ENCODE measurements at regions not wholly inside any gene's neighbourhood (a gene's known extent, or its start where the extent isn't known, plus 50 kb on each side); places are given as distances from the start of the nearest gene placed in this dataset.

DNA sequence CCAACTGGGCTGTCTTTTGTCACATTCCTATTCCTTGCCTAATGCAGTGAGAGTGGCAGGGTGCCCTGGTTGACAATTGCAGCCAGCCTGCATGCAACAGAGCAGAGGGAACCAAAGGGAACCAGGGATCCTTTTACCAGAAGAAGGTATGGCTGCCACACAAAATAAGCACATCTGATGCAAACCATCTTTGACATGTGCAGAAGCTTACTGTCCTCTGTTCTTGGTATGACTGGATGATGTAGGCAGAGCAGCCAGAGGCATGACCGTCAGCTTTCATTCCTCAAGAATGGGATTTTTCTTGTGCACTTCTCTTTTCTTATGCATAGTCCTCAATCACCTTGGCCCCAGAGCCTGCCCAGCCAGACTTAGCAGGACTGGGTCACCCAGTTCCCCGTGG is 116.1 kb downstream of the UQCRFS1 start:
- Histone ChIP-seq H3K27me3 (ENCODE audit: control insufficient read depth, insufficient read depth, low read length) (no peaks in the 10 kb centered on the region), H3K4me3 (ENCODE audit: low read depth, low read length) (no peak overlapping the region), H3K36me3 (ENCODE audit: control insufficient read depth, insufficient read depth, low read length) (no peaks in the 10 kb centered on the region)
- FAIRE-seq (no peak), DNase-seq (ENCODE audit: low read depth) (no peak)
- TF ChIP-seq, protein P1, sequence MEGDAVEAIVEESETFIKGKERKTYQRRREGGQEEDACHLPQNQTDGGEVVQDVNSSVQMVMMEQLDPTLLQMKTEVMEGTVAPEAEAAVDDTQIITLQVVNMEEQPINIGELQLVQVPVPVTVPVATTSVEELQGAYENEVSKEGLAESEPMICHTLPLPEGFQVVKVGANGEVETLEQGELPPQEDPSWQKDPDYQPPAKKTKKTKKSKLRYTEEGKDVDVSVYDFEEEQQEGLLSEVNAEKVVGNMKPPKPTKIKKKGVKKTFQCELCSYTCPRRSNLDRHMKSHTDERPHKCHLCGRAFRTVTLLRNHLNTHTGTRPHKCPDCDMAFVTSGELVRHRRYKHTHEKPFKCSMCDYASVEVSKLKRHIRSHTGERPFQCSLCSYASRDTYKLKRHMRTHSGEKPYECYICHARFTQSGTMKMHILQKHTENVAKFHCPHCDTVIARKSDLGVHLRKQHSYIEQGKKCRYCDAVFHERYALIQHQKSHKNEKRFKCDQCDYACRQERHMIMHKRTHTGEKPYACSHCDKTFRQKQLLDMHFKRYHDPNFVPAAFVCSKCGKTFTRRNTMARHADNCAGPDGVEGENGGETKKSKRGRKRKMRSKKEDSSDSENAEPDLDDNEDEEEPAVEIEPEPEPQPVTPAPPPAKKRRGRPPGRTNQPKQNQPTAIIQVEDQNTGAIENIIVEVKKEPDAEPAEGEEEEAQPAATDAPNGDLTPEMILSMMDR (IDR thresholded peaks at IDR 0.05; ENCODE audit: insufficient read depth, low read length, severe bottlenecking), result no peak

DNA sequence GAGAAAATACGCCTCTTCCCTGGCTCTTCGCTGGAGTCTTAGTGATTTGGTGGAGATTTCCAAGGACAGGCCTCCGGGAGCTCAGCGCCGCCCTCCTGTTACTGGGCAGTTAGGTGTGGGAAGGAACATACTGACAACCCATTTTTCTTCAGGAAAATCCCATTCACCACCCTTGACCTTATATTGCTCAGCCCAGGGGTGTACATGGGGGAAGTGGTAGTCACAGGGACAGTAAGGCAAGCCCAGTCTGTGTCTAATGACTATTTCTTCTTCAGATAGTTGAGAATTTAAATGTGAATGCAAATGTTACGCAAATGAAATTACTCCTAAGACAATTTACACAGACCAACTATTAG is 119.4 kb downstream of the UQCRFS1 start:
- no peak for FAIRE-seq
- no peaks in the 10 kb centered on the region for H3K27me3 ChIP-seq (ENCODE audit: control insufficient read depth, insufficient read depth, low read length)

DNA sequence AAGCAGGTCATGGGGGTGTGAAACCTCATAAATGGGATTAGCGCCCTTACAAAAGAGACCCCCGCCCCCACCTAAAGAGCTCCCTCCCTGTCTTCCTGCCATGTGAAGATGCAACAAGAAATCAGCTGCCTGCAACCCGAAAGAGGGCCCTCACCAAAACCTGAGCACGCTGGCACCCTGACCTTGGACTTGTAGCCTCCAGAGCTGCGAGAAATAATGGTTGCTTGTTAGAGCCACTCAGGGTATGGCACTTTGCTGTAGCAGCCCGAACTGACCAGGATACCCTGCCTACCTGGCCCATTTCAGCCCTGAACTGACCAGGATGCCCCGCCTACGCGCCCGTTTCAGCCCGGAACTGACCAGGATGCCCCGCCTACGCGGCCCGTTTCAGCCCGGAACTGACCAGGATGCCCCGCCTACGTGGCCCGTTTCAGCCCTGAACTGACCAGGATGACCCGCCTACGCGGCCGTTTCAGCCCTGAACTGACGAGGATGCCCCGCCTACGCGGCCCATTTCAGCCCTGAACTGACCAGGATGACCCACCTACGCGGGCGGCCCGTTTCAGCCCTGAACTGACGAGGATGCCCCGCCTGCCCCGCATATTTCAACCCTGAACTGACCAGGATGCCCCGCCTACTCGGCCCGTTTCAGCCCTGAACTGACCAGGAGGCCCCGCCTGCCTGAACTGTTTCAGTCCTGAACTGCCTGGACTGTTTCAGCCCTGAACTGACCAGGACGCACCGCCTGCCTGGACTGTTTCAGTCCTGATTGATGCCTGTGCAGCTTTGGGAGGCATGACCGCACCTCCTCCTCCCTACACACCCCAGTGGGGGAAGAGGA is 120.0 kb downstream of the UQCRFS1 start:
- TF ChIP-seq, protein P1 (IDR thresholded peaks at IDR 0.05; ENCODE audit: insufficient read depth, low read length, severe bottlenecking), result no peak
- FAIRE-seq, result no peak
- no peak for DNase-seq (ENCODE audit: low read depth)
- H3K27me3 ChIP-seq (ENCODE audit: control insufficient read depth, insufficient read depth, low read length), result no peaks in the 10 kb centered on the region
- H3K36me3 ChIP-seq (ENCODE audit: control insufficient read depth, insufficient read depth, low read length), result no peaks in the 10 kb centered on the region
- H3K4me3 ChIP-seq (ENCODE audit: low read depth, low read length), result no peak overlapping the region

More for the DNA sequence above, 119.4 kb downstream of the UQCRFS1 start:
- no peak overlapping the region for H3K4me3 ChIP-seq (ENCODE audit: low read depth, low read length)
- TF ChIP-seq, protein P1 (IDR thresholded peaks at IDR 0.05; ENCODE audit: insufficient read depth, low read length, severe bottlenecking), result no peak
- DNase-seq (ENCODE audit: low read depth), result no peak
- H3K36me3 ChIP-seq (ENCODE audit: control insufficient read depth, insufficient read depth, low read length), result no peaks in the 10 kb centered on the region

DNA sequence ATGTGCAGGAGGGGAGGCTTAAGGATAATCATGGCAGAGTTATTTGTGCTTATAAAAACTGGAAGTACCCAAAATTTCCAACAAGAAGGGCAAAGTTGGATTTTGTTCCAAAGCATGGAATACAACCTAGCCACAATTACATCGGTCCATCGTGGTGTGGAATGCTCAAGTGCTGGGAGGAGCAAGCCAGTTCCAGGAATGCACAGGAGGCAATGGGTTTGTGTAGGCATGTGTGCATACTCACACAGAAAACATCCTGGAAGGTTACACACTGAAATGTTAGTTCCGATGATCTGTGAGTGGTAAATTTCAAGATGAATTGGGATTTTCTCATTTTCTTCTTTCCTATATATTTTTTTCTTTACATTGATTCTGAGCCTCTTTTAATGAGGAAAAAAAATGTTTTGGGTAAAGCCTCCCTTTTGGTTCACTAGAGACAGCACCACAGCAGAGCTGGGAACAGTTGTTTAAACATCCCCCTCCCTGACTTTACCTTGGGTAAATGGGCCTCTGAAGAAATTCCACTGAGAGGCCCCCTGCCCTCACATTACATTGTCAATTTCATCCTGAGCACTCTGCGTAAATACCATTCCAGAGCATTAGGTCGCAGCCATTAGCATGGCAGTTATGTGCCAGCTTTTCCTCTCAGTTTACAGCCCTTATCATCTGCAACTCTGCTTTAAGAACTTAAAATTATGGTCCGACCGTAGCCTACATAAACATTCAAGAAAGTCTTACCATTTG is 122.0 kb downstream of the UQCRFS1 start:
- no peaks in the 10 kb centered on the region for H3K27me3 ChIP-seq (ENCODE audit: control insufficient read depth, insufficient read depth, low read length)
- no peak for FAIRE-seq
- no peaks in the 10 kb centered on the region for H3K36me3 ChIP-seq (ENCODE audit: control insufficient read depth, insufficient read depth, low read length)
- TF ChIP-seq, protein P1 (IDR thresholded peaks at IDR 0.05; ENCODE audit: insufficient read depth, low read length, severe bottlenecking), result no peak
- no peak overlapping the region for H3K4me3 ChIP-seq (ENCODE audit: low read depth, low read length)
- DNase-seq (ENCODE audit: low read depth), result no peak

DNA sequence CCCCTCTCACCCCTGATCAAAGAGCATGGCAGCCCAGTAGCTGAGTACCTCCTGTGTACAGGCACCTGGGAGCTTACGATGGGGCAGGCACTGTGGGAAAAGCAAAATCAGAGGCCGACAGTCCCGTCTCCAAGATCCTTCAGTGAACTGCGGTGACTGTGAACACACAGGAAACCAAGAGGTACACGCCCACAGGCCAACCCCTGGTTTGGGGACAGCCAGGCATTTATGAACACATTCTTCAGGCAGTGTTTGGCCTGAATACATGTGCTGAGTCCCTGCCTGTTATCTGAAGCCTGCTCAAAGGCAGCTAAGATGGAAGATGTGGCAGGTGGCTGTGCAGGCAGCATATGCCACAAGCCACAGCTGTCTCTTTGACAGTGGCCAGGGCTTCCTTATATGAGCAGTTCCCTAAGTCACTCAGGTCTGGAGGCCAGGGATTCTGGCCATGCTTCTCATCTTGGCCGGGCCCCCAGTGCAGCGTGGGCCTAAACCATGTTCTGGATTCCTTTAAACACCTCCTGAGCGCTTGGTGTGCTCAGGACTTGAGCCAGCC is 123.6 kb downstream of the UQCRFS1 start:
- FAIRE-seq (no peak), DNase-seq (ENCODE audit: low read depth) (no peak)
- Histone ChIP-seq H3K36me3 (ENCODE audit: control insufficient read depth, insufficient read depth, low read length) (no peaks in the 10 kb centered on the region), H3K4me3 (ENCODE audit: low read depth, low read length) (no peak overlapping the region), H3K27me3 (ENCODE audit: control insufficient read depth, insufficient read depth, low read length) (no peaks in the 10 kb centered on the region)
- TF ChIP-seq, protein P1 (IDR thresholded peaks at IDR 0.05; ENCODE audit: insufficient read depth, low read length, severe bottlenecking), result no peak

All from bronchial epithelial cell (primary cell).